ENCODE measurements at regions not wholly inside any gene's neighbourhood (a gene's known extent, or its start where the extent isn't known, plus 50 kb on each side); places are given as distances from the start of the nearest gene placed in this dataset.
A peak's percentile ranks its signal among the peaks of the same experiment; 100 is the strongest.

DNA sequence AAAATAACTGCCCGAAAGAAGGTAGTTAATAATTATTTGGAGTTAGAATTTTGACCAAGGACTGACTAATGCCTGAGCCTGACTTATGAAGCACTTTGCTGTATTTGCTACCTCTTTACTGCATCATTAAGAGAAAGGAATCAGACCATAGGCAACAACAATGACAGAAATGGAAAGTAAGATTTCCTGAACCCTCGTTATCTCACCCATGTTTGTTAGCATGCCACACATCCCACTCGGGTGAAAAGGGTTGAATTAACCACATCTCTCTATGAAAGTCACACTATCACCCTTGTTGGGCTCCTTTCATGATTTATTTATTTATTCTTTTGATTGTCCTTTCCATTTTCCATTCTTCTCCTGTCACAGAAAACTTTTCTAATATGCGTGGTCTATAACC, 59.6 kb downstream of the OLIG3 start:
- no peak for DNase-seq

DNA sequence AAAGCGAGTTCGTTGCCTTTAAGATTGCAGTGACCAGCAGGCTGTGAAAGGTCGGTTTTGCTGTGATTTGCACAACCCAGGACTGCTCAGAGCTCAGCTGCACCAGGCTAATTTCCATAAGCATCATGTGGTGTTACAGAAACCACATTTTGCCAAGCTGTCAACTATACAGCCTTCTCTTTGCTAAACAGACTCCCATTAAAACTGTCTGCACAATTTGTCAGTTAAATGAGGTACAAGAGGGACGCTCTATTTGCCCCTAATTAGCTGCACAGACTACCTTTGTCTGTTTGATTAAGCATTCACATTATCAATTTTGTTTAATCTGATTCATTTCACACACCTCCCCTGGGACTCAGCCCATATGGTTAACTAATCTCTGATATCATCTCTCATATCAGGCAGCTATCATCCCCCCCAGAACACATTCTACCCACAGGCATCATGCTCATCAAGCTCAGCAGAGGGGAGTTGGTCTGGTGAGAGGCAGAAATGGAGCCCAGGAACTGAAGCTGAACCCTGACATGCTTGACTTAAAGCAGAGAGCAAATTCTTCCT, 62.1 kb downstream of the OLIG3 start:
- DNase-seq: no peak

DNA sequence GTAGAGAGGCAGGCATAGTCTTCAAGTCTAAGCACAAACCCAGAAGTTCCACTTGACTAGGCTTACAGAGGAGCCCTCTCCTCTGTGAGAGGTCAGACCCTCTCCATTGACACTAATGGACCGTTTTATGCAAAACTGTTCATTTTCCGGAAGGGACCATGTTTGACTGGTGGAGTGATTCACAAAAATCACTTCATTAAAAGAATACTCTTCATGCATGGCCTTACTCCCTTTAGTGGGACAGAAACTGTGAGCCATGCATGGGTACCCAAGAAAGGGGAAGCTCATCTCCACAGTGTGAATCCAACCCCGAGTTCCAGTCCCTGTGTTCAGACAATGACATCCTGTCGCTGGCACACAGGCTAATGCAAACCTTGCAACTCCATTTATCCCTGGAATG, 63.2 kb downstream of the OLIG3 start:
- DNase-seq: no peak

DNA sequence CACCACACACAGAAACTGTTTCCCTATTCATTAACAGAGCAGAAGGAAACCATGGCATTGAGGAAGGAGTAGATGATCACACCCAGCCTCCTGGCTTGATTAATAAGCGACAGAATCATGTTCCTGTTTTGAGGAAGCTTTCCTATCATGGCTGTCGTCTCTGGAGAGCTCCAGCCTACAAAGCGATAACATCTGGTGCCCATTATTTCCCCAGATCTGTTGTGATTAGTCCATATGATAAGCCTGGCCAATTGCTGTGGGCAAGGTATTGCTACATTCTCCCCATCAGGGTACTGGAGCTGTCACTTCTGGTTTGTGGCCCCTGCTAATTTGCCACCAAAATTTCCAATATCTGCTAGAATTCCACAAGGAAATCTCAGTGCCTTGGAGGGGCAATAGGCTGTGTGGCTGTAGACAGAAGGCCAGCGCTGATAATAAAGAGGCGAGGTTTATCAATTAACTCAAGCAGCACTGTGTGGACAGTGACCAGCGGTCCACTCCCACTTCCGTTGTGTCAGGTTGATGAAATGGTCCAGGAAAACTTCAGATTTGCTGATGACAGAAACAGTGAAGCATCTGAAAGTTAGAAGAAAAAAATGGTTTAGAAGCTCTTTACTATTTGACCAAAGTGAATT, 66.4 kb downstream of the OLIG3 start:
- no peak for DNase-seq

DNA sequence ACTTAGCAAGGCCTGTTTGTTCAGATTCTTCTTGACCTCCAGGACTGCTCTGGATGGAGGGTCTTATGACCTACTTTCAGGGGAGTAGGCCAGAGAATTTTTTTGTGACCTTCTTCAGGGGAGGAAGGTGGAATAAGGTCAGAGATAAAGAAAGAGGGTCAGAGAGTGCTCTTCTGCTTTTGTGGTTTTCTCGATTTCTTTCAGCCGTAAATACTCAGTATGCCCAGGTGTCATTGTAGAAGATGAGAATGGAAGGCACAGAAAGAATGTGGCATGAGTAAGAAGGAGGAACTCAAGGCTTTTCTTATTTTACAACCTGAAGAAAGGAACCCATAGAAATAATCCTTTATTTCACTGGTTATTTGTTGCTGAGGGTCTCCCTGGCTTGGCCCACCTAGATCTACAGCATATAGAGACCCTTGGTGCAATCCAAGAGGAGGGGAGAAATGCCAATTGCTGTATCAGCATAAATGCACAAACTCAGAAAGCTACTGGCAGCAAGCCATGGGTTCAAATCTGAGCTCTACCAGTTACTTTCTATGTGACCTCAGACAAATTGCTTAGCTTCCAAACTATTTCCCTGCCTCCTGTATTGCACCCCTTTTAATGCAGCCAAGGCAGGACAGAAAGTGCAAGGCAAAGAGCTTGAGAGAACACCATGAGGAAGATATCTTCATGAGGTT, 68.0 kb downstream of the OLIG3 start:
- DNase-seq: no peak

DNA sequence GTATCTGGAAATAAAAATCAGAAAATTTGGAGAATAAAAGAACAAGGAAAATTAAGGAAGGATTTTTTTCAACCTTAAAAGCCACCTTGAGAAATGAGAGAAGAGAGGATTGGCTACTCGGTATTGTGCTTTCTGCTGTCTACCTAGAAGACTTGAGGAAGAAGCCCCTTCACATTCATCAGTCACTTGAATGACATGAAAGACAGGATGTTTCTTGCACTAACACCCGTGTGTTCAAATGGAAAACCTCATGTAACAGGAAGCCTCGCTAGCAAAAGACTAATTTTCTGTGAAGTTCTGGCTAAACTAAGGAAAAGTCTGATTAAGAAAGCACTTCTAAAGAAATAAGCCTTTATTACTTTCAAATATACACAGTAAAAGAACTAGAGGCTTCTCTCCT, 69.9 kb downstream of the OLIG3 start:
- no peak for DNase-seq

DNA sequence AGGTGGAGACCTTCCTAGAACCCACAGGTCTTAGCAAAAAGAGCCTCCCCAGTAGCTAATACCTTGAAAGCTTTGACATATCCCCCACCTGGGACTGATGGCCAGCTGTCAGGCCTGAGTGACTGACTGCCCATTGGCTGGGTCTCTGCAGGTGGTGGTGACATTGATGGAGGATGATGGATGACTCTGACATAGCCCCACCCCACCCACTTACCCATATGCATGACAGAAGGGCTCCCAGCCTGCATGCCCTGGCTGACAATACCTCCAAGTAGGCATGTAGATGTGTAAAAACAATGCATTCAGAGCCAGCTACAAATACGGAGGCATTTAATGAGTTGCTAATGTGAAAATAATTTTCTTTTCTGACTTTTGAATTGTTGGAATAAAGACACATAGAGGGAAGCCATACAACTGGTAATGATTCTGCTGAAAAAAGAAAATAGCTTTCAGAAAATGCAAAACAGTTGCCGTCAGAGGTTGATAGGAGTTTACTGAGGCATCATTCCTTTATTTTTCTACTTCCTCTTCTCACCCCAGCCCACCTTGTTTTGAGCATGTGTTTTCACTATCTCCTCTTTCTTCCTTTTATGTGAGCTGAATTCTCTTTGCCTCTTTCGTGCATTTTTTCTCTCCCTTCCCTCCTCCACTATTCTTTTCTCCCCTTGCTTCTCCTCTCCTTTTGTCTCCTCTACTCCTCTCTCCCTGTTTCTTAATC, 70.6 kb downstream of the OLIG3 start:
- no peak for DNase-seq

DNA sequence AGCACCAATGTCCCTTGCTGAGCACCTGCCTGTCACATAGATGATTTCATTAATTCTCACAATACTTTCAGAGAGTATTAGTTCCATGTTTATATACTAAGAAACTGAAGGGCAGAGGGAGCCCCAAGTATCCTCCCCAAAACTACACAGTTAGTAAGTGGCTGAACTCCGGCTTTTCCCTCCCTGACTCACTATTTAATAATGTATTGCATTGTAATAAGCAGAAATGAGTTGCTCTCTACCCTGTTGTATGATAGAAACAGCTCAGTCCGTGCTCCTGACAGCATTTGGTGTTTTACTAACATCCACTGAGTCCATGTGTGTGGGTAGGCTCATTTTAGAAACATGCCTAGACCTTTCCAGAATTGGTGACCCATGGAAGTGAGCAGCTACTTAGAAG, 76.8 kb downstream of the OLIG3 start:
- DNase-seq: no peak

DNA sequence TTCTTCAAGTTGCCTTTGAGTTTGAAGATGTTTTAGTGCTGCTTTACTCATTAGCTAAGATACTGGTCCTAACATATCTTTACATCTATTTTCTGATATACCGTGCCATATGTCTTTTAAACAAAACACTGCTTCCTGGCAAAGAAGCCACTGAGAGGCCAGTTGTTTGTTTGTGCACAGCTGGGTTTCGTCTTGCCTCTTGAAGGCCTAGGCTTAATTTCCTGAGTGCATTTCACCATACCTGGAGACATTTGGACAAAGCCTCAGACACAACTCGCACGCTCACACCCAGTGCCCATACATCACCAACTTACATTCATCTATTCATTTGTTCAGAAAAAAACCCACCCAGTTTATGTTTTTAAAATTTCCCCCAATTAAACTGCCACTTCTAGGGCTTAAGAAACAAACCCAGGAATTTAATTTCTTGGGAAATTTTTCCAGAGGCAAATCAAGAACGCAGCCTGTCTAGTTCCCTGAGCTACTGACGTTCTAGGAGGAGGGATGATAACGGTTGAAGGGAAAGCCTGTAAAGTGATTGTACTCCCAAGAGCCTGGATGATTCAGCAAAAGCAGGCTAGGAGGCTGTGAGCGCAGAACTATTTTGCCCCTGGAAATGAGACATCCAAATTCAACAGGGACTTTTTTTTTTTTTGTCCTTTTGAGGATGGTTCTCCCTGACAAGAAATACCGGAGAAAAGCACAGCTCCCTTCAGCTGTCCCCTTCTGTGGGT, 77.7 kb downstream of the OLIG3 start:
- DNase-seq: no peak

DNA sequence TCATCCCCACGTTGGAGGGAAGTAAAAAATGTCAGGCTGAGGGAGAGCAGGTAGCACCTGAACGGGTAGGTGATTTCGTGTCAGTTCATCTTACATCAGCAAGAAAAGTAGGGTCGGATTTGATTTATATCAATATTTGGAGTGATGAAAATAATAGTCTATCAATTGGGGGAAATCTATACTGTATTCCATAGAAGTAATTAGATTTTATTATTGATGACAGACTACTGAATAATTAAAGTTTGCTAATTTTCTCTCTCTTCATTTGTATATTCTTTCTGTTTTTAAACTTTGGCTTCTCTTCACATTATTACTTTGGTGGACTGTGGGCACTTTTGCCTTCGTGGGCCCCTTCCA, 78.4 kb downstream of the OLIG3 start:
- DNase-seq: no peak

DNA sequence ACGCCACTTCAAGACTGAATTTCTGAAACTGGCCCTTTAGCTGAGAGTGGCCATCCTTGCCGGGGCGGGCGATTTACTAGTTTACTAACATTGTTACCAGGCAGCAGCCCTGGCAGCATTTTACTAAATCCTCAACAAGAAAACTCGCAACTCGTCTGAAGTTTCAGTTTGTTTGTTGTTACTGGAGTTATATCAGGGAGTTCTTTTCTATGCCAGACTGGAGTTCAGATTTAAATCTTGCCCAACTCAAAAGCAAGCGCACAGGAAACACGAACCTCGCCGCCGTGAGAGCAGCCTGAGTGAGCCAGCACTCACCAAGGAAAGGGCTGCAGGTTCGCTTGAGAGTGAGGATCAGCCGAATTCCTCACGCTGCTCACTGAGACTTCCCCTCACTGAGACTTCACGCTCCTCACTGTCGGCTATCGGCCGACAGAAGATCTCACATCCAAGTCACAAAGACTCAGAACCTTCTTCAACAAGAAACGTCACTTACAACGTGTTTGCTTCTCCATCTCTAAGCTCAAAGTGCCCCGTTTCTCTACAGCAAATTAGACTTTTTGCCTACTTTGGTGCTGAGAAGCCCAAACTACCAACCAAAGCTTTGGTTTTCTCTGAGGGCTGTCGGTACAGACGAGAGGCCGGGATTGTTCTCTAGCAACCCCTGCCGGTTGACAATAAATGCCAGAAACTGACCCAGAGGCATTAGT, 78.9 kb downstream of the OLIG3 start:
- DNase-seq: peak; percentile 81

DNA sequence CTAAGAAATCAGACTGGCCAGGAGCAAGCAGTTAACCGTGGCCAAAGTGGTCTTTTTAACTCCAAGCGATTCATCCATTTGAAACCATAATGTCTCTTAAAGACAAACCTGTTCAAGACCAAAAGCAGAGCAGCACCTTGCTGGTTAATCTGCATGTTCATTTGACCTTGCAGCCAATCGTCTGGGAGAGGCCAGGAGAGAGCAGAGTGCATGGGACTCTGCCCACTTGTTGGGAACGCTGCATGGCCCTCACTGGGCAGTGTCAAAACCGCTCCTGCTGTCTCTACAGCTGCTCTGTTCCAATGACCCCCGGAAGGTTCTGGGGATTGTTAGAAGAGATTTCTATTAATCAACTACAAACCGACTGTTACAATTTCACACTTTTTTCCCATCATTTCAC, 79.6 kb downstream of the OLIG3 start:
- no peak for DNase-seq

DNA sequence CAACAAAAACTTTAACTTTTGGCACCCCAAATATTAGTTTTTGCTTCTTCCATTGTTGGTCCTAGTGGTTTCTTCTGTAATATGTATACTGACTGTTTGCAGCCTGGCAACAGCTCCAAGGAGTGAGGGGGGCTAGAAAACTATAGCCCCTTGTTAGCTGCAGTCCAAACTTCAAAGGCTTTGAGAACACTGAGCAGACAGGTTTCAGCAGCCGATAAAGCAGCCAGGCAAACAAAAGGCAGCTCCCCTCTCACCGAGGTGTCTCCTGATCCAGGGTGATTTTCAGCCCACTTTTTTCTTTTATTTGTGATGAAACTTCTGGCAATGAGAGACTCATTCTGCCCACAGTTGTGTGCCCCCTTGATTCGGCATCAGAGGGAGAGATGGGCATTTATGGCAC, 80.7 kb downstream of the OLIG3 start:
- DNase-seq: no peak

DNA sequence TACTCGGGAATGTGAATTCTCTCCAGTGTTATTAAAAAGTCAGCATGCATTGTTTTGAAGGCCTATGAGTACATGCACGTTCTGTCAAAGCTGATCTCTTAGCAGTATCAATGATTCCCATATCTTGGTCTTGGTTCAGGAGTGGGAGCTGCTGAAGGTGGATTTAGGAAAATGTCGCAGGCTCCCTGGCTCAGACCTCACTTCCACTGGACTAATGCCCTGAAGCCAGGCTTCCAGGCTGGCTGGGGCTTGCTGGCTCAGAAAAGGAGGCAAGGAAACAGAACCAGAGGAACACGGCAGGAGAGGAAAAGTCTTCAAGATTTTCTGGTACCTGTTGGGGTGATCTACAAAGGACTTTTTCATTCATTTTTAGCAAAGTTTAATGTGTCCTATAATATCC, 81.6 kb downstream of the OLIG3 start:
- no peak for DNase-seq

DNA sequence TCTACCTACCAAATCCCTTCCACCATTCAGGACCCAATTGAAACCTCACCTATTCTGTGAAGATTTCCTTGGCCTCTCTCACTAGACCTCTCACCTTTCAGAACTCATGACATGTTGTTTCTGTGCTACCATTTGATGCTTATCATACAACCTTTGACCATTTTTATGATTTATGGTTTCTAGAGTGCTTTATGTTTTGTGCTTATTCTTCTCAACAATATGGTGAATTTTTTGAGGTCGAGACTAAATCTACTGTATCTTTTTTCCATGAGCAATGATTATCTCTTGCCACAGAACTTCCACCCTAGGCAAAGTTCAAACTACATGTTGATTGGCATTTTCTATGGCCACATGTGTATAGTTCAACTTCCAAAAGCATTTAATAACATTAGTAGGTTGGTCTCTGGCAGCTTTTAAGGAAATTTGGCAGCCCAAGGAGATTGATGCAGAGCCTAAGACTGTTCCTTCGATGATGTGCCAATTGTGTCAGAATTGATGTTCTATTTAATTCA, 84.9 kb downstream of the OLIG3 start:
- no peak for DNase-seq

DNA sequence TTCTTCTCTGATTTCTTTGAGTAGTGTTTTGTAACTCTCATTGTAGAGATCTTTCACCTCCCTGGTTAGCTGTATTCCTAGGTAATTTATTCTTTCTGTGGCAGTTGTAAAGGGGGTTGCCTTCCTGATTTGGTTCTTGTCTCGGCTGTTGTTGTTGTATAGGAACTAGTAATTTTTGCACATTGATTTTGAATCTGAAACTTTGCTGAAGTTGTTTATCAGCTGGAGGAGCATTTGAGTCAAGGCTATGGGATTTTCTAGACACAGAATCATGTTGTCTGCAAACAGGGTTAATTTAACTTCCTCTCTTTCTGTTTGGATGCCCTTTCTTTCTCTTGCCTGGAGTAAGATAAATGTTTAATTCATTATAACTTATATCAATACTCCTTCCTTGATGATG, 86.4 kb downstream of the OLIG3 start:
- no peak for DNase-seq

DNA sequence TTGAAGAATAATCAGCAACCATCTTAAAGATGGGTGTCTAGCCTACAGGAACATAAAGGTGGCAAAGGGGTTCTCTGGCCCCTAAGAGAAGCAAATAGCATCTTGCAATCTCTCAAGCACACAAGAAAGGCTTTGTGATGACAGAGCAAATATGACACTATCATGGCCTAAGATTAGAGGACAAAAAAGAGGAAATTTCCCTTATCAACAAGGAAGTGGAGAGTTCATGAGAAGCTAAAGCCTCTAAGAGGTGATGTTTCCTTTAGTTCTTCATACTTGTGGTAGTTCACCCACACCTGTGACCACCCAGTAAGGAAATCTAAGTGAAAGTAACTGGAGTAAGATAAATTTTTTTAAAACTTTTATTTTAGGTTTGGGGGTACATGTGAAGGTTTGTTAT, 88.4 kb downstream of the OLIG3 start:
- no peak for DNase-seq

DNA sequence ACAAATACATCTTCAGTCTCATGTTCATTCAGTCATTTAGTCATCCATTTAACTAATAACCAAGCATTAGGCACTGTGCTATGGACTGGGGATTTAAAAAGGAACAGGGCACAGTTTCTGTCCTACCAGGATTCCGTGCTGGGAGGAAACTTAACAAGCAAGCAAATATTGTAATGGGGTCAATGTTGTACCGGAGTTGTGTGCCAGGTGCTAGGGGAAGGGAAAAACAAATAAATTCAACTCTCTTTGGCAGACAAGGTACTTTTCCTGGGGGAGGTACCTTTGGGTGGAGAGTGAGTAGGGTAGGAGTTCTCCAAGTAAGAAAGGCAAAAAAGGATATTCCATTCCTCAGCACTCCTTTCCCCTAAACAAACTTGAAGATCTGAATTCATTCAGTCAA, 90.3 kb downstream of the OLIG3 start:
- no peak for DNase-seq

DNA sequence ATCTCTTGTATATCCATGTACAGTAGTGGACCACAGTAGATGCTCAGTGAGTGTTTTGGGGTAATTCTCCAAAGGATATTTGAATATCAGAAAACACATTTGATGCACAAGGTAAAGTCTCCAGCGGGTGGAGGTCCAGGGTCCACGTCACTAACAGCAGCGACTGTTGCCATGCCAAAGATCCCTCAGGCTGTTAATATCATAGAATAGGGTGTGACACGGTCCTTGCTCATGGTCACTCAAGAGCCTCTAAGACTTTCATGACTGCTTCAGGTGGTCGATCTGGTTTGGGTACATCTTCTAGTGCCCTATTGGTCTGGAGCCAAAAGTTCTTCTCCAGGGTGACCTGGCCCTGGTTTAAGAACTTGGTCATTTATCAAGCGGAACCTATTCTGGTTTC, 90.8 kb downstream of the OLIG3 start:
- no peak for DNase-seq

DNA sequence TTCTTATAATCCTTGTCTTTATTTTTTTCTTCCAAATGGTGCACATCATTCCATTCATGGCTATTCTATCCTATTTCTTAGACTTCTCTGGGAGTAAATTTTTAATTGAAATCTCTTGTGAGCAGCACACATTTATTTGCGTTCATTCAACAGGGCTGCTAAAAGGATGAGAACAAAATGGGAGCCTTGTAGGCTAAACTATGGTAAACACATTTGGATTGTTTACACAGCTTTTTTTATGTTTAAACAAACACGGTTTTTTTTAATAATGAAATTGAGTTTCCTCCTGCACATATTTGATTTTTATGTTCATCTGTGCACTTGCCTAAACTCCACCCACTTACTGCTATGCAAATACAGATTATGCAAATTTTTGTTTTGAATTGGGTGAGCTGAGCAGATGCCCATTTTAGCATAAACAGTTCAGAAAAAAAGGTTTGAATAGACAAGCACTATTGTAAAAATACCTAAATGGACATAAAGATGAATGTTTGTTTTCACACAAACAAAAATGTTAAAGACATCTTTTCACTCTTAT, 92.0 kb downstream of the OLIG3 start:
- no peak for DNase-seq

DNA sequence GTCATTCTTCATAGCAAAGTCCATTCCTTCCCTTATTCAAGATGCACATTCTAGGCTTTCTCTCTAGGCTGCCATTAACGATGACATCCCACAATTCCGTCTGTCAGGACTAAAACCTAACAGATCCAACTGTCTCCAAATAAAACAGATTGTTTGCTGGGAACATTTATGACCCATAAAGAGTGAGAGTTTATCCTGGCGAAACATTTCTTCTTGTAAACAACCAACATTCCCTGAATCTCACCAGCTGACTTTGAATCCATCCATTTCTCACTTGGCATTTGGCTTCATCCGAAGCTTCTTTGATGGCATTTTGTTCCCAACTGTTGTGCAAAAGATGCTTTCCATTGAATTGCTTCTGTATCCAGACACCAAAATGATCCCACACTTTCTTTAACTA, 93.1 kb downstream of the OLIG3 start:
- DNase-seq: no peak

DNA sequence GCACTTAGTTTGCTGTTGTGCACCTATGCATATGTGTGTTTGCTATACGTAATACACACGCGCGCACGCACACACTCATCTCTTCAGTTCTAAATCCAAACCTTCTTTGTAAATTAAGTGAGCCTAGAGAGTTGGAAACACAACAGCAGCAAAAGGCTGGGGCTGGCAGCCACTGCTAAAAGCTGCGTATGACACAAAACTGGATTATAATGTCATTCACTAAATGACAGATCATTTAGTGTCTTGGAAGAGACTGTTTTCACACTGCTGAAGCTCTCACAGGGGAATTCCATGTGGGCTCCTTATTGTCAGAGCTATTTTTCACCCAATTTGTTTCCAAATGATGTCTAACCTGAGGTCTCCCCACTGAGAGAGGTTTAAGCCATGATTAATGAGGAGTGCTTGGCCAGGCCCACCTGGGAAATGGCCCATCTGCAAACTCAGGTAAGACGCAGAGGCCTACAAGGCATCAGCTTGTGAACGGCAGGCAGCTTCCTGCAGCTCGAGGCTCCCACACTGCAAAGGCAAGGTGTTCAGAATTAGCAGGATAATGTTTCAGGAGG, 94.2 kb downstream of the OLIG3 start:
- DNase-seq: no peak

All from activated CD8-positive, alpha-beta memory T cell treated with anti-CD3 and anti-CD28 coated beads for 24 hours (primary cell).